Gastroesophageal sphincter (tissue), 3 donors: ENCODE measurements at regions not wholly inside any gene's neighbourhood (a gene's known extent, or its start where the extent isn't known, plus 50 kb on each side); places are given as distances from the start of the nearest gene placed in this dataset.

Experiments used
- EP300 ChIP-seq: sonication (generic); formaldehyde crosslinking; IDR thresholded peaks from one replicate; pipeline ENCODE4 v1.6.1; 2017; ENCODE audit warnings: antibody characterized with exemption, mild to moderate bottlenecking
- TF ChIP-seq, protein P1 (sequence below), 4 experiments: fragments of 200-600 bp in 2 of 4; fragments of 450-650 bp in 2 of 4; sonication (generic) in 1 of 4; IDR thresholded peaks; one replicate each; pipeline ENCODE4 v1.5.1; 2017 to 2019; ENCODE audit warnings: antibody characterized with exemption in 4 of 4, mild to moderate bottlenecking in 2 of 4, moderate library complexity in 2 of 4

DNA sequence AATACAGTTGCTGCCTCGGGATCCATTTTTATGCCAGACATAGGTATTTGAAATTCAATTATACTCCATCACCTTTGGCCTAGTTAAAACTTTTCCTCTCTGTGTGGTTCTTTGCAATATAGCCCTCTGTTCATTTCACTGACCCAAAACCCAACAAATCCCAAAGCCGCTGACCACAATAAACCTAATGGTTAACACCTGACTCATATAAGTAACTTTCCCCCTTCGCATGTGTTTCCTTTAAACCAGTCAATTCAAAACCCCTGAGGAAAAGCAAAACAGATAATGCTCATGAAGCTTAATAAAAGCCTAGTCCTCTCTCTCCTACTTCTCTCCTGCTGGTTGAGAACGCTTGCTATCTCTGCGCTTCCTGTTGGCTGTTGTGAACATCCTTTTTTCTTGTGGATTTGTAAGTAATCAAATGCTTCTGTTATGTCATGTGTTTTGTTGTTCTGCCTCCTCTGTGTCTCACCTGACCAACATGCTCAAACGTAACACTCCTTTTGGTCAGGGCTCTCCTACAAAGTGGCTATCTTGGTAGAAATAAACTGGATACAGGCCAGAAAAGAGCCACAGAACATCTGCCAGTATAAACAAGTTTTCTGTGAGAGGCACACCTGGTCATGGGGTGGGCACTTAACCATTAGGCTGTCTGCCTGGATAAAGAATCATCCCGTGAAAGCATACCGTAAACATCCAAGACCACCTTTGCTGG lies 652.6 kb downstream of the METTL15 start:
- no peak for TF ChIP-seq EP300
- TF ChIP-seq, protein P1, sequence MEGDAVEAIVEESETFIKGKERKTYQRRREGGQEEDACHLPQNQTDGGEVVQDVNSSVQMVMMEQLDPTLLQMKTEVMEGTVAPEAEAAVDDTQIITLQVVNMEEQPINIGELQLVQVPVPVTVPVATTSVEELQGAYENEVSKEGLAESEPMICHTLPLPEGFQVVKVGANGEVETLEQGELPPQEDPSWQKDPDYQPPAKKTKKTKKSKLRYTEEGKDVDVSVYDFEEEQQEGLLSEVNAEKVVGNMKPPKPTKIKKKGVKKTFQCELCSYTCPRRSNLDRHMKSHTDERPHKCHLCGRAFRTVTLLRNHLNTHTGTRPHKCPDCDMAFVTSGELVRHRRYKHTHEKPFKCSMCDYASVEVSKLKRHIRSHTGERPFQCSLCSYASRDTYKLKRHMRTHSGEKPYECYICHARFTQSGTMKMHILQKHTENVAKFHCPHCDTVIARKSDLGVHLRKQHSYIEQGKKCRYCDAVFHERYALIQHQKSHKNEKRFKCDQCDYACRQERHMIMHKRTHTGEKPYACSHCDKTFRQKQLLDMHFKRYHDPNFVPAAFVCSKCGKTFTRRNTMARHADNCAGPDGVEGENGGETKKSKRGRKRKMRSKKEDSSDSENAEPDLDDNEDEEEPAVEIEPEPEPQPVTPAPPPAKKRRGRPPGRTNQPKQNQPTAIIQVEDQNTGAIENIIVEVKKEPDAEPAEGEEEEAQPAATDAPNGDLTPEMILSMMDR (IDR thresholded peaks at IDR 0.05) = no peak
